SK-N-SH (cell line): ENCODE measurements at regions not wholly inside any gene's neighbourhood (a gene's known extent, or its start where the extent isn't known, plus 50 kb on each side); places are given as distances from the start of the nearest gene placed in this dataset.

Experiments used
- CTCF ChIA-PET: fragments of 300-600, 350-600 bp; formaldehyde crosslinking; extraction: SDS; loops from one replicate; lab custom pipeline; 2021; lab: Yijun Ruan, JAX
- POLR2A ChIA-PET: fragments of 350-600 bp; sonication (Branson Sonifier 250); formaldehyde crosslinking; extraction: SDS; loops from one replicate; lab custom pipeline; 2020; ENCODE audit warnings: antibody characterized with exemption, inconsistent platforms; lab: Yijun Ruan, JAX
- DNase-seq: peaks from one replicate; pipeline ENCODE4 v3.0.0; 2012
- H2AFZ ChIP-seq: fragments of 200-600 bp; sonication (generic); 2 replicates; pipeline ENCODE4 v1.8.1; 2016; ENCODE audit warnings: antibody characterized with exemption, mild to moderate bottlenecking, low read depth
- H3F3A ChIP-seq: fragments of 200-600 bp; sonication (generic); replicated peaks from 2 replicates; pipeline ENCODE3; 2016; ENCODE audit warnings: antibody characterized with exemption, mild to moderate bottlenecking; ENCODE audit not compliant: insufficient read depth
- H3K27ac ChIP-seq, 2 experiments: fragments of 200-500 bp in 1 of 2; fragments of 200-600 bp in 1 of 2; sonication (Bioruptor generic) in 1 of 2; sonication (generic), shearing (Covaris generic) in 1 of 2; 2 replicates each; pipeline versions ENCODE4 v1.5.1 to v1.6.1; 2014 to 2016; ENCODE audit warnings: low read depth in 2 of 2, inconsistent platforms in 1 of 2, low read length in 1 of 2, mild to moderate bottlenecking in 1 of 2, mixed read lengths in 1 of 2
- H3K27me3 ChIP-seq: fragments of 200-600 bp; sonication (generic), shearing (Covaris generic); 2 replicates; pipeline ENCODE4 v1.6.1; 2016; ENCODE audit warnings: mixed run types; ENCODE audit not compliant: insufficient read depth
- H3K36me3 ChIP-seq, 2 experiments: fragments of 200-500 bp in 1 of 2; fragments of 200-600 bp in 1 of 2; sonication (Bioruptor generic) in 1 of 2; sonication (generic) in 1 of 2; replicated peaks in 1 of 2; 2 replicates each; pipeline versions ENCODE3 to v1.5.1; 2014 to 2016; ENCODE audit warnings: low read length in 1 of 2, mild to moderate bottlenecking in 1 of 2; ENCODE audit not compliant: insufficient read depth in 2 of 2, control insufficient read depth in 1 of 2
- H3K4me1 ChIP-seq, 2 experiments: fragments of 200-500 bp in 1 of 2; fragments of 200-600 bp in 1 of 2; sonication (Bioruptor generic) in 1 of 2; sonication (generic), shearing (Covaris generic) in 1 of 2; 2 replicates each; pipeline versions ENCODE4 v1.5.1 to v1.6.1; 2014 to 2016; ENCODE audit warnings: low read depth in 1 of 2, low read length in 1 of 2, mixed run types in 1 of 2; ENCODE audit not compliant: insufficient read depth in 2 of 2, control insufficient read depth in 1 of 2
- H3K4me2 ChIP-seq: fragments of 200-600 bp; sonication (generic), shearing (Covaris generic); 2 replicates; pipeline ENCODE4 v1.6.1; 2017; ENCODE audit warnings: mixed run types
- H3K4me3 ChIP-seq, 2 experiments: fragments of 200-500 bp in 1 of 2; fragments of 200-600 bp in 1 of 2; sonication (Bioruptor generic) in 1 of 2; sonication (generic), shearing (Covaris generic) in 1 of 2; 2 replicates each; pipeline versions ENCODE4 v1.5.1 to v1.8.1; 2014 to 2016; ENCODE audit warnings: low read depth in 2 of 2, inconsistent platforms in 1 of 2, low read length in 1 of 2, mild to moderate bottlenecking in 1 of 2, mixed read lengths in 1 of 2, moderate library complexity in 1 of 2
- H3K79me2 ChIP-seq: fragments of 200-600 bp; sonication (generic); 2 replicates; pipeline ENCODE4 v1.8.1; 2017; ENCODE audit warnings: mild to moderate bottlenecking; ENCODE audit not compliant: insufficient read depth
- H3K9ac ChIP-seq: fragments of 200-600 bp; sonication (generic); 2 replicates; pipeline ENCODE4 v1.6.1; 2017; ENCODE audit warnings: mixed run types
- H3K9me2 ChIP-seq: fragments of 200-600 bp; sonication (generic); 2 replicates; pipeline ENCODE4 v1.6.1; 2017; ENCODE audit warnings: mixed run types
- H3K9me3 ChIP-seq: fragments of 200-600 bp; sonication (generic); 2 replicates; pipeline ENCODE4 v1.6.1; 2017; ENCODE audit warnings: mixed run types, mild to moderate bottlenecking, moderate library complexity
- H4K20me1 ChIP-seq: fragments of 200-600 bp; sonication (generic); 2 replicates; pipeline ENCODE4 v1.6.1; 2017; ENCODE audit warnings: mild to moderate bottlenecking, mixed run types; ENCODE audit not compliant: insufficient read depth
- CHD2 ChIP-seq: fragments of 150-350 bp; IDR thresholded peaks from 2 replicates; pipeline ENCODE4 v1.6.1; 2018; ENCODE audit warnings: low read length; ENCODE audit not compliant: partially characterized antibody
- EZH2phosphoT487 ChIP-seq: fragments of 200-600 bp; sonication (generic); IDR thresholded peaks from 2 replicates; pipeline ENCODE4 v1.6.1; 2017; ENCODE audit warnings: low read depth, mixed run types, mild to moderate bottlenecking, antibody characterized with exemption, moderate library complexity, borderline replicate concordance
- FOSL2 ChIP-seq: IDR thresholded peaks from 2 replicates; pipeline ENCODE4 v1.4.0; 2012; ENCODE audit warnings: low read depth, mild to moderate bottlenecking, moderate library complexity, borderline replicate concordance
- FOXM1 ChIP-seq: IDR thresholded peaks from 2 replicates; pipeline ENCODE4 v1.4.0; 2012; ENCODE audit warnings: low read depth, mild to moderate bottlenecking
- GABPA ChIP-seq: IDR thresholded peaks from 2 replicates; pipeline ENCODE4 v1.4.0; 2012; ENCODE audit warnings: low read depth, mild to moderate bottlenecking
- GATA2 ChIP-seq: sonication (generic); formaldehyde crosslinking; IDR thresholded peaks from 2 replicates; pipeline ENCODE4 v1.5.0; 2020; ENCODE audit warnings: mild to moderate bottlenecking, missing genetic modification reagents
- IRF3 ChIP-seq: fragments of 150-350 bp; IDR thresholded peaks from 2 replicates; pipeline ENCODE4 v1.6.1; 2016; ENCODE audit warnings: mild to moderate bottlenecking, low read depth, low read length
- MAX ChIP-seq: IDR thresholded peaks from 2 replicates; pipeline ENCODE4 v1.4.0; 2012; ENCODE audit warnings: low read depth
- MEF2A ChIP-seq: IDR thresholded peaks from 2 replicates; pipeline ENCODE4 v1.4.0; 2012; ENCODE audit warnings: low read depth, borderline replicate concordance
- MXI1 ChIP-seq: IDR thresholded peaks from 2 replicates; pipeline ENCODE4 v1.6.1; 2012; ENCODE audit warnings: mild to moderate bottlenecking, low read depth, low read length, improper control_type of control experiment
- NRF1 ChIP-seq: IDR thresholded peaks from 2 replicates; pipeline ENCODE4 v1.6.1; 2012; ENCODE audit warnings: low read depth, mild to moderate bottlenecking, low read length
- RAD21 ChIP-seq: IDR thresholded peaks from 2 replicates; pipeline ENCODE4 v1.6.1; 2012; ENCODE audit warnings: mild to moderate bottlenecking, low read length
- RFX5 ChIP-seq: IDR thresholded peaks from 2 replicates; pipeline ENCODE4 v1.6.1; 2012; ENCODE audit warnings: mild to moderate bottlenecking, improper control_type of control experiment, low read length
- TCF12 ChIP-seq: IDR thresholded peaks from 2 replicates; pipeline ENCODE4 v1.4.0; 2012
- WGBS: methylation state at CpG from one replicate; pipeline ENCODE4 v1.1.6; 2017; ENCODE audit warnings: low lambda C conversion rate; 5-methylcytosine and 5-hydroxymethylcytosine counted together
- TF ChIP-seq, protein P1 (sequence below): fragments of 150-350 bp; IDR thresholded peaks from 2 replicates; pipeline ENCODE4 v1.6.1; 2017; ENCODE audit warnings: antibody characterized with exemption, low read length, low read depth, borderline replicate concordance
- TF ChIP-seq, protein P2 (sequence below): IDR thresholded peaks from 2 replicates; pipeline ENCODE4 v1.4.0; 2012; ENCODE audit warnings: low read depth, borderline replicate concordance
- TF ChIP-seq, protein P3 (sequence below): IDR thresholded peaks from 2 replicates; pipeline ENCODE4 v1.6.1; 2012; ENCODE audit warnings: mild to moderate bottlenecking, low read depth, low read length, moderate library complexity

DNA sequence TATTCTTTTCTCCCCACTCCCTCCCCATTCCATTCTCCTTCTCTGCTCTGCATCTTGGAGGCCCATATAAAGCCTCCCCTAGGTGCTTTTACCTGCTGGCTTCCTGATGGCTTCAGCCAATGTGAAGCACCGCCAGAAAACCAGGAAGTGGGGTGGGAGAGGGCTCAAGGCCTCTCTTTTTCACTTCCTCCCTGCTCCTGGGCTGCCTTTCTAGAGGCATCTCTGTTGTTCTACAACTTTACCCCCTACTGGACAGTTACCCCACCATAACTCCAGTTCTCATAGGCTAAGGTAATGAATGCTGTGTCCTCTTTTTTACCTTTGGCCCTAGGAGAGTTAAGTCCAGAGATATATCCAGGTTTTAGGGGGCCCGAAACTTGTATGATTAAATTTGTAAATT is 62.4 kb upstream of the PPARGC1A start:
- no peak for DNase-seq

DNA sequence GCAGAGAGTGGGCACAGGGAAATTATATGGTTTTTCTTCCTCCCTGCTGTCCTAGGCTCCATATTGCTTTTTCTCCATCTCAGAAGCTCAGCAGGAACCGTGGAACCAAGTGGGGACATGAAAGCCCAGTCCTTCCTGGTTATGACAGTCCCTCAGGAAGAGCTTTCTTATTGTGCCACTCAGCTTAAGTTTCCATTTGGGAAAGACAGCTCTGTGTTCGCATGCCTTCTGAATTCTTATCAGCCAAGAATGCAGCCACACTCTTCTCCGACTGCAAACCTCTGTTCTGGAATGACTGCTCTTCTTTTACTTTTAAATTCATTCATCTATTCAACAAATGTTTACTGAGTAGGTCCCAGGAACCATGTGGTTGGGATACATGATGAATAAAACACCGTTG is 58.0 kb upstream of the PPARGC1A start:
- H3K4me1 ChIP-seq: no peaks in the 10 kb centered on the region
- CTCF ChIA-PET: interaction anchor here (0.8 to 2.2 kb wide), 3 partner anchors 9 to 472 kb away, joined by 3 to 5 read pairs (median 3); no protein-coding TSS in a partner anchor
- WGBS: 45% methylated on average over 4 of the region's 4 CpGs
- no peak for TF ChIP-seq MAX
- no peak for TF ChIP-seq TCF12
- no peak for TF ChIP-seq MEF2A
- TF ChIP-seq, protein P1, sequence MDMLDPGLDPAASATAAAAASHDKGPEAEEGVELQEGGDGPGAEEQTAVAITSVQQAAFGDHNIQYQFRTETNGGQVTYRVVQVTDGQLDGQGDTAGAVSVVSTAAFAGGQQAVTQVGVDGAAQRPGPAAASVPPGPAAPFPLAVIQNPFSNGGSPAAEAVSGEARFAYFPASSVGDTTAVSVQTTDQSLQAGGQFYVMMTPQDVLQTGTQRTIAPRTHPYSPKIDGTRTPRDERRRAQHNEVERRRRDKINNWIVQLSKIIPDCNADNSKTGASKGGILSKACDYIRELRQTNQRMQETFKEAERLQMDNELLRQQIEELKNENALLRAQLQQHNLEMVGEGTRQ: no peak
- no peak for TF ChIP-seq RAD21
- no peak for TF ChIP-seq NRF1
- TF ChIP-seq MXI1: no peak
- no peak for TF ChIP-seq FOXM1
- TF ChIP-seq IRF3: no peak
- TF ChIP-seq, protein P2, sequence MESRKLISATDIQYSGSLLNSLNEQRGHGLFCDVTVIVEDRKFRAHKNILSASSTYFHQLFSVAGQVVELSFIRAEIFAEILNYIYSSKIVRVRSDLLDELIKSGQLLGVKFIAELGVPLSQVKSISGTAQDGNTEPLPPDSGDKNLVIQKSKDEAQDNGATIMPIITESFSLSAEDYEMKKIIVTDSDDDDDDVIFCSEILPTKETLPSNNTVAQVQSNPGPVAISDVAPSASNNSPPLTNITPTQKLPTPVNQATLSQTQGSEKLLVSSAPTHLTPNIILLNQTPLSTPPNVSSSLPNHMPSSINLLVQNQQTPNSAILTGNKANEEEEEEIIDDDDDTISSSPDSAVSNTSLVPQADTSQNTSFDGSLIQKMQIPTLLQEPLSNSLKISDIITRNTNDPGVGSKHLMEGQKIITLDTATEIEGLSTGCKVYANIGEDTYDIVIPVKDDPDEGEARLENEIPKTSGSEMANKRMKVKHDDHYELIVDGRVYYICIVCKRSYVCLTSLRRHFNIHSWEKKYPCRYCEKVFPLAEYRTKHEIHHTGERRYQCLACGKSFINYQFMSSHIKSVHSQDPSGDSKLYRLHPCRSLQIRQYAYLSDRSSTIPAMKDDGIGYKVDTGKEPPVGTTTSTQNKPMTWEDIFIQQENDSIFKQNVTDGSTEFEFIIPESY: no peak
- TF ChIP-seq RFX5: no peak
- TF ChIP-seq CHD2: no peak
- TF ChIP-seq, protein P3, sequence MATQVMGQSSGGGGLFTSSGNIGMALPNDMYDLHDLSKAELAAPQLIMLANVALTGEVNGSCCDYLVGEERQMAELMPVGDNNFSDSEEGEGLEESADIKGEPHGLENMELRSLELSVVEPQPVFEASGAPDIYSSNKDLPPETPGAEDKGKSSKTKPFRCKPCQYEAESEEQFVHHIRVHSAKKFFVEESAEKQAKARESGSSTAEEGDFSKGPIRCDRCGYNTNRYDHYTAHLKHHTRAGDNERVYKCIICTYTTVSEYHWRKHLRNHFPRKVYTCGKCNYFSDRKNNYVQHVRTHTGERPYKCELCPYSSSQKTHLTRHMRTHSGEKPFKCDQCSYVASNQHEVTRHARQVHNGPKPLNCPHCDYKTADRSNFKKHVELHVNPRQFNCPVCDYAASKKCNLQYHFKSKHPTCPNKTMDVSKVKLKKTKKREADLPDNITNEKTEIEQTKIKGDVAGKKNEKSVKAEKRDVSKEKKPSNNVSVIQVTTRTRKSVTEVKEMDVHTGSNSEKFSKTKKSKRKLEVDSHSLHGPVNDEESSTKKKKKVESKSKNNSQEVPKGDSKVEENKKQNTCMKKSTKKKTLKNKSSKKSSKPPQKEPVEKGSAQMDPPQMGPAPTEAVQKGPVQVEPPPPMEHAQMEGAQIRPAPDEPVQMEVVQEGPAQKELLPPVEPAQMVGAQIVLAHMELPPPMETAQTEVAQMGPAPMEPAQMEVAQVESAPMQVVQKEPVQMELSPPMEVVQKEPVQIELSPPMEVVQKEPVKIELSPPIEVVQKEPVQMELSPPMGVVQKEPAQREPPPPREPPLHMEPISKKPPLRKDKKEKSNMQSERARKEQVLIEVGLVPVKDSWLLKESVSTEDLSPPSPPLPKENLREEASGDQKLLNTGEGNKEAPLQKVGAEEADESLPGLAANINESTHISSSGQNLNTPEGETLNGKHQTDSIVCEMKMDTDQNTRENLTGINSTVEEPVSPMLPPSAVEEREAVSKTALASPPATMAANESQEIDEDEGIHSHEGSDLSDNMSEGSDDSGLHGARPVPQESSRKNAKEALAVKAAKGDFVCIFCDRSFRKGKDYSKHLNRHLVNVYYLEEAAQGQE: no peak
- no peak for TF ChIP-seq FOSL2

More for the DNA sequence above, 62.4 kb upstream of the PPARGC1A start:
- Histone ChIP-seq H3K36me3 (no peaks in the 10 kb centered on the region), H4K20me1 (no peaks in the 10 kb centered on the region), H3K79me2 (no peaks in the 10 kb centered on the region), H3K4me1 (no peaks in the 10 kb centered on the region), H2AFZ (no peak overlapping the region), H3K9me3 (no peaks in the 10 kb centered on the region), H3K4me2 (no peak overlapping the region), H3K4me3 (no peak overlapping the region), H3K27ac (no peak overlapping the region), H3K9ac (no peak overlapping the region), H3K9me2 (no peaks in the 10 kb centered on the region), H3F3A (no peaks in the 10 kb centered on the region), H3K27me3 (no peaks in the 10 kb centered on the region)
- WGBS: 54% methylated on average over 2 of the region's 2 CpGs
- CTCF ChIA-PET: no interaction called here
- POLR2A ChIA-PET: no interaction called here
- TF ChIP-seq IRF3: no peak
- TF ChIP-seq EZH2phosphoT487: no peak
- no peak for TF ChIP-seq GATA2 (CRISPR knock-in tag)
- no peak for TF ChIP-seq FOXM1
- no peak for TF ChIP-seq GABPA
- no peak for TF ChIP-seq MXI1

More for the DNA sequence above, 58.0 kb upstream of the PPARGC1A start:
- POLR2A ChIA-PET: no interaction called here
- no peaks in the 10 kb centered on the region for H3K9me2 ChIP-seq
- DNase-seq: no peak
- no peak overlapping the region for H3K27ac ChIP-seq
- no peaks in the 10 kb centered on the region for H3K79me2 ChIP-seq
- no peaks in the 10 kb centered on the region for H4K20me1 ChIP-seq
- H3F3A ChIP-seq: no peaks in the 10 kb centered on the region
- H3K9me3 ChIP-seq: no peaks in the 10 kb centered on the region
- no peak overlapping the region for H3K4me3 ChIP-seq
- H3K4me2 ChIP-seq: no peak overlapping the region
- H2AFZ ChIP-seq: no peak overlapping the region
- H3K36me3 ChIP-seq: no peaks in the 10 kb centered on the region
- H3K27me3 ChIP-seq: no peaks in the 10 kb centered on the region
- no peak overlapping the region for H3K9ac ChIP-seq
